ENCODE measurements at regions not wholly inside any gene's neighbourhood (a gene's known extent, or its start where the extent isn't known, plus 50 kb on each side); places are given as distances from the start of the nearest gene placed in this dataset.

DNA sequence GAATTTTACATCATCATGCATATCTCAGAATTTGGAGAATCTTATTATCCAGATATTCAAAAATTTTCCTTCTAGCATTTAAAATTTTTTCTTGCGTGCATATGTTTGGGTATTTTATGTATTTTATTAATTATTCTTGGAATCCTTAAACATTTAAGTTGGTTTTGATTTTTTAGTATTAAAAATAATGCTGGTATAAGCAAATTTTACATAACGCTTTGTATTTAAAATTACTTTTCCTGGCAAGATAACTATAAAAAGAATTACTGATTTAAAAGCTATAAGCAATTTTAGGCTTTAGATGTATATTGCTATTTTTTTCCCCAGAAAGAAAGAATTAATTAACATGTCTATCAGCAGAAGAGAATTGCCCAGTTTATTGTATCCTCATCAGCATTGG is 224.6 kb upstream of the STXBP6 start:
- no peak for DNase-seq
- TF ChIP-seq GATA1 (IDR thresholded peaks at IDR 0.05; ENCODE audit: low read depth, low read length) (no peak), POLR2A (IDR thresholded peaks at IDR 0.05; ENCODE audit: low read length) (no peak)

DNA sequence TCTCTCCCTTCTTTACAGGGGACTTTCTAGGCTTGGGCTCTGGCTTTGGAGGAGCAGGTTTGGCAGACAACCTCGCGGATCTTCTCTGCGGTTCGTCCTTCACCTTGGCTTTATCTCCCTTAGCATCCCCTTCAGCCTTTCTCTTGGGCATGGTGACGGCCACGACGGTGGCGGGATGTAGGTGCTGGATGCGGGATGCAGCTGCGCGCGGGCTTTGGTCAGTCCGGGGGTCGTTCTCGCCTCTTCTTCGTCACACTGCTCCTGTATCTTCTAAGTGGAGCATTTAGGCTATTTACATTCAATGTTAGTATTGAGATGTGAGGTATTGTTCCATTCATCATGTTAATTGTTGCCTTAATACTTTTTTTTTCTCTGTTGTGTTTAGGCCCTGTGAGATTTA is 217.2 kb upstream of the STXBP6 start:
- DNase-seq, result no peak
- no peak for TF ChIP-seq POLR2A (IDR thresholded peaks at IDR 0.05; ENCODE audit: low read length)
- TF ChIP-seq GATA1 (IDR thresholded peaks at IDR 0.05; ENCODE audit: low read depth, low read length), result no peak

DNA sequence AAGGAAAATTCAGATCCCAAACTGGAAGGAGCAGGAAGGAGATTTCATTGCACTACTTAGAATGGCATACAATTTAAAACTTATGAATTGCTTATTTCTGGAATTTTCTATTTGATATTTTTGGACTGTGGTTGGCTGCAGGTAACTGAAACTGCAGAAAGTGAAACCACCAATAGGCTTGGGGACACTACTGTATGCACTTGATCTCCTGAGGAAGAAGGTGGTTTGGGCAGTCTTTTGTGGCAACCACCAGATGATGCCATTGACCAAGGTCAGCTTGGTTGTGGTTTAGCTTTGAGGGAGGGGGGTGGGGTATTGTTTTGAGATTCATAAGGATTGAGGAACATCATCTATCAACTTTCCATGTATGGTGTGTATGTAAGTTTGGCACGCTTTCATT is 209.5 kb upstream of the STXBP6 start:
- DNase-seq, result no peak
- TF ChIP-seq GATA1 (IDR thresholded peaks at IDR 0.05; ENCODE audit: low read depth, low read length), result no peak
- no peak for TF ChIP-seq POLR2A (IDR thresholded peaks at IDR 0.05; ENCODE audit: low read length)

DNA sequence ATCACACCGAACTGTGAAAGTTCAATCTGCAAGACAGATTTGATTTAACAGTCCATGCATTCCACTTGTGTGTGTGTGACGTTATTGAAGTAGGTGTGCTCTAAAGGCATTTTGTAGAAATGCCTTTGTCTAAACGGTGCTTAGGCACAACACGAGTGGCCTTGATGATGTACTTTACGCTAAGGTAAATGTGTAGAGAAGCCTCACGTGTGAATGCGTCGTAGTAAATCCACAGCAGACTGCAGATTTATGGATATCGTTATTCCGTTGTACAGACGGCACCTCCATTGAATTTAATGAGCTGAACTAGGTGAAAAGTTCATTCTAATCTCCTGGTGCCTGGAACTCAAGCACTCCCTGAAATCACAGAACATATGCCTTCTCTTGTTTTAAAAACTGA is 202.8 kb upstream of the STXBP6 start:
- no peak for DNase-seq
- TF ChIP-seq POLR2A (IDR thresholded peaks at IDR 0.05; ENCODE audit: low read length) (no peak), GATA1 (IDR thresholded peaks at IDR 0.05; ENCODE audit: low read depth, low read length) (no peak)

DNA sequence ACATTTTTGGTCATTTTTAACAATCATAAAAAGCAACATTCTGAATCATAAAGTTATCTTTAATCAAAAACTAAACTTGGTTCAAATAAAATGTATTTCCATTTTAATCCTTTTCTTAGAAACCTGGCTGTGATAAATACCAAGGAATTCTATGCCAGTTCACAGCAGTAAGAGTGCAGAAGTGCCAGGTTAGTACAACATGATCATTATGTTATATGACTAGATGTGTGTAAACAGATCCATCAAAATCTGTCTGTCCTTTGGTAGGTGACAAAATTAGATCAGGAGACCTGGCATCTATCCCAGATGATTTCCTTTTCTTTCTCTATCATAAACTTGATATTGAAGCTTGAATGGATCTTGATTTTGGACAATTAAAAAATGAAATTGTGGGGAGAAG is 200.6 kb upstream of the STXBP6 start:
- DNase-seq, result no peak
- no peak for TF ChIP-seq GATA1 (IDR thresholded peaks at IDR 0.05; ENCODE audit: low read depth, low read length)

DNA sequence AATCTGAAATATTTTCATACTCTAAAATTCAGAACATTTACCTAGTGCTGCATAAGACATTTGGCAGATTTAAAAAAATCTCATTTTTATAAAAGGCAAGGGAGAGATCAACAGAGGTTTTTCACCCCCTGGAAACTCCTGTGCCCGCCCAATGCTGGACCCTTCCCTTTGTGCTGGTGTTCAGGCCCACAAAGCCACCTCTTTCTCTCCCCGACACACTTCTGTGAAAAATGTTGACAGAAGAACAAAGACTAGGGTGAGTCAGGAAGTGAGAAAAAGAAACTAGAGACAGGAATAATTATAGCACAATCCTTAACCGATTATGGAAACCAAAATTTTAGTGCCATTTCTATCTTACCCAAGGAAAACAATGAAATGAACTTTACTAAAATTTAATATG is 197.7 kb upstream of the STXBP6 start:
- TF ChIP-seq GATA1 (IDR thresholded peaks at IDR 0.05; ENCODE audit: low read depth, low read length) (no peak), POLR2A (IDR thresholded peaks at IDR 0.05; ENCODE audit: low read length) (no peak)

DNA sequence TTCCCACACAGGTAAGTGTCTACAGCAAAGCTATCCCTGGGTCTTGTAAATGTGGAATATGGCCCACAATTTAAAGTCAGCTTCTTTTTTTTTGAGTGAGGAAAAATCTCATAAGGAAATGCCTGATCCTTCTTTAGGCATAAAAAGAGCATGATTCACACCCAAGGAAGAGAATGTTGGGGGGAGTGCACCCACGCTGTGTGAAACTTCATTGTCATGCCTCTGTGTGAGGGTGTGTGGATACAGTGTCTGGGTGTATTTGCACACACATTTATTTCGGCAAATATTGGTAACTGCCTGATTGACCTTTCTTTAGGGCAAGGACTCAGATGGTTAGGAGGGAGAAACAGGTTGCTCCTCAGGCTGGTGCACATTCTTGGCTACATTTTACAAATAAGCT is 196.8 kb upstream of the STXBP6 start:
- no peak for TF ChIP-seq POLR2A (IDR thresholded peaks at IDR 0.05; ENCODE audit: low read length)
- TF ChIP-seq GATA1 (IDR thresholded peaks at IDR 0.05; ENCODE audit: low read depth, low read length), result no peak
- no peak for DNase-seq

More for the DNA sequence above, 197.7 kb upstream of the STXBP6 start:
- no peak for DNase-seq

DNA sequence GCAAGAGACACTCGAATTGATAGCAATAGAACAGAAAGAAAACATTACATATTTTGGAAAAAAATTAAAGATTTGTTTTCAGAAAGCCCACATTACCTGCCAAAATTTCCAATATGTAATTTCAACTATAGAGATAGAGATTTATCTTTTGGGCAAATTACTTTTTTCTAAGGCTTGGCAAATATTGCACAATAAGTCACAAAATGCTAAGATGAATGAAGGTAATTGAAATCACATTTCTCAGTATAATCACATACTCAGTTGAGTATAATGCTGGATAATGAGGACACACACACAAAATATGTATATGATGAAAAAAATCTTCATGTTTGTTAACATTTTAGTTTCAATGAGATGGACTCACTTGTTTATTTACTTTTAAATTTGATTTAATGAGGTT is 189.2 kb upstream of the STXBP6 start:
- DNase-seq, result no peak
- TF ChIP-seq POLR2A (IDR thresholded peaks at IDR 0.05; ENCODE audit: low read length) (no peak), GATA1 (IDR thresholded peaks at IDR 0.05; ENCODE audit: low read depth, low read length) (no peak)

DNA sequence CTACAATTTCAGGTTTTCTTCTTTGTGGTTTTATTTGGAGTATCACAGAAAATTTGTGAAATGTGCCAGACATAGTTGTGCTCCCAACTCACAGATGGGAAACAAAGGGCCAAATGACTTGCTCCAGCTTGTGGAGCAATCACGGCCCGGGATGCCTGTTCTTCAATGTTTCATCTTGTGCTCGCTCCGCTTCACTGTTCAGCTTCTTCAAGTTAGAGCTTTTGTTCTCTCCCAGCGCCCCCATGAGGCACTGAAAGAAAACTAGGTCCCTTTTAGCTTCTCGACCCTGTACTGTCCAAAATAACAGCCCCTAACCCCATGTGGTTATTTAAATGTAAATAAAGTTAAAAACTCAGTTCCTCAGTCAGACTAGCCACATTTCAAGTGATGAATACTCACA is 187.9 kb upstream of the STXBP6 start:
- TF ChIP-seq POLR2A (IDR thresholded peaks at IDR 0.05; ENCODE audit: low read length) (no peak), GATA1 (IDR thresholded peaks at IDR 0.05; ENCODE audit: low read depth, low read length) (no peak)
- DNase-seq, result peak; percentile 0 to 3

DNA sequence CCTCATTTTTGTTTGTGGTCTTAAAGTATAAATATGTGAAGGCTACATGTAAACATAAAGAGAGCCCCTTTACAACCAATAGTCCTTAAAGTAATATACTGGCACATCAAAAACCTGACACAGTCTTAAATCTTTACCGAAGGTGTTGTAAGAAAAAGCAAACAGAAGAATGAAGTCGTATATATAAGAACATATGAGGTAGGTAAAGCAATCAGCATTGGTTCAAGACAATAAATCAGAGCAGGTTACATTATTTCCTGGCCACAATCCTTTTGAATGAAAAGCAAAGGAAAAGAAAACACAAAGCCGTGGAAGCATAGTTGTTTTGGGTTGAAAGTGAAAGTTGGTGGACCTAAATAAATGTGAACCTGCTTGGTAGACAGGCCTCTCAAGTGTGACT is 183.7 kb upstream of the STXBP6 start:
- DNase-seq, result no peak
- TF ChIP-seq GATA1 (IDR thresholded peaks at IDR 0.05; ENCODE audit: low read depth, low read length) (no peak), POLR2A (IDR thresholded peaks at IDR 0.05; ENCODE audit: low read length) (no peak)

DNA sequence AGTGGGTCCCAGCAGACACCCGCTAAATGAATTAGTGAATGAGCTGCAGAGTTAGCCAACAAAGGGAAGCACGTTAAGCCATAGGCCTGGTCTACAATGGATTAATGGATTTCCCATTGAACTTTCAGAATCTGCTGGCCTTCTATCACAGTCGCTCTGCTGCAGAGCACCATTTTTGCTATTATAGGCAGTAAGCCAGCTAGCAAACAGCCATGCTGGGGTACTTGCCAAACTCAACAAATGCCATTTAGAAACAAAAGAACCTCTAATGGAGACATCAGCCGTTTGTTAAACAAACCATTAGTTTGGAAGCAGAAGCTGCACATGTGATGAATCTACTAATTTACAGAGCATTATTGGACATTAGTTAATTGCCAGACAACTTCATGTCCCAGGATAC is 181.1 kb upstream of the STXBP6 start:
- no peak for DNase-seq
- TF ChIP-seq GATA1 (IDR thresholded peaks at IDR 0.05; ENCODE audit: low read depth, low read length) (no peak), POLR2A (IDR thresholded peaks at IDR 0.05; ENCODE audit: low read length) (no peak)

DNA sequence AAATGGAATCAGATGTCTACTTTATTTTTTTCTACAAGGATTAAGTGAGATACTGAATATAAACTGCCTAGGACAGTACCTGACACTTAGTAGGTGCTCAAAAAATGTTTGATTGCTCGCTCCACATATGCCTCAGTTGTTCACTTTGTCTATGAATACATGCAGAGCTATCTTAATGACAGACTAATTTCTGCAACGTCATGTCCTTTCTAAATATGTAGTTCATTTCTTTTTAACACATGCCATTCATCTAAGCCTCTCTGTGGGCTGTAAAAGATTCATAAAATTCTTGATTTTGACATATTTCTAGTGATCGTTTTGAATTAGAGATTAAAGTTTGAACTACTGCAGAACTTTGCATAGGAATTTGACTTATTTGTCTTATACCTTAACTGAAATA is 176.3 kb upstream of the STXBP6 start:
- TF ChIP-seq GATA1 (IDR thresholded peaks at IDR 0.05; ENCODE audit: low read depth, low read length) (no peak), POLR2A (IDR thresholded peaks at IDR 0.05; ENCODE audit: low read length) (no peak)
- no peak for DNase-seq

DNA sequence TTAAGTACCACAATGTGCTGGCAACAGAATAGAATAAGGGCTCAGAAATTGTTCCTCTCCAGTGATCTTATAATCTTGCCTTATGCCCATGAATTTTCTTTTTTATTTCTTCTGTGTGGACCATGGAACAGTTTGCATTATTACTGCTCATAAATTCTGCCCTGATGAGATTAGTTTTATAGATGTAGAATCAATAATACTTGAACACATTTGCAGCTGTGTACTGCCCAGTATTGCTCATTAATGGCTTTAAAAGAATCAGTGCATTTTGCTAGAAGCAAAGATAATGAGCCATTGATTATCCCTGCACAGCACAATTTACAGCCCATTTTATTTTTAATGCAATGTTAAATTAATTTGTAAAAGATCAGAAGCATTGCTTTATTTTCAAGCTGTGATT is 172.3 kb upstream of the STXBP6 start:
- DNase-seq, result no peak
- TF ChIP-seq GATA1 (IDR thresholded peaks at IDR 0.05; ENCODE audit: low read depth, low read length), result no peak
- TF ChIP-seq POLR2A (IDR thresholded peaks at IDR 0.05; ENCODE audit: low read length), result no peak

DNA sequence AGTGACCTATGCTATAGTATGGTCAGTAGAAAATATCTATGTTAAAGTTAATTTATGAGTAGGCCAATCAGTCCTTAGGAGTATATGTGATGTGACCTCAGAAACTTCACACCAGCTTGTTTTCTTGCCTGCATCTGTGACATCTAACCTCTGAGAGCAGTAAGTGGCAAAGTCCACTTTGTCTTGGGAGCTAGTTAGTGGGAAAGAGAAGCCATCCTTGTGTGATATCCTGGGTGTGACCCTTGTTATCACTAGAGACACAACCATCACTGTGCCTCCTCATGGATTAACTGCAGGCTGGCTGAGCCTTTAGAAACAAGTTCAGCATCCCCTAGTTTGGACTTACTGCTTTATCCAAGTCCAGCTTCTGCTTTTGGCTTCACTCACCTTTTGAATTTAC is 170.6 kb upstream of the STXBP6 start:
- no peak for DNase-seq

DNA sequence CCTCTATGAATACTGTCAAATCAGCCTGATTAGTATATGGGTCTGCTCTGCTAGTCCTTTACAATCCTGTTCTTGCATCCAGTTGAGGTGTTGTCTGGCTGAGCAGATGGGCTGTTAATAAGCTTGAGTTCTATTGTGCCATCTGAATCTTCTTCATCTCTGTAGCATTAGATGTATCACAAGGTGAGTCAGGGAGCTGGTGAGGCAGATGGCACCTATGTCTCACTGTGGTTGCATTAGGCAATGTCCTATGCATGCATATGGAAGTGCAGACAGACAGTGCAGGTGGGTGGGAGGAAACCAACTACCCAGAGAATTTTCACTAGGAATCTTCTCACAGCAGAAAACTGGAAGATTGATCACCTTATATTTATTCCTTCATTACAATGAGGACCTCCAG is 165.7 kb upstream of the STXBP6 start:
- TF ChIP-seq POLR2A (IDR thresholded peaks at IDR 0.05; ENCODE audit: low read length) (no peak), GATA1 (IDR thresholded peaks at IDR 0.05; ENCODE audit: low read depth, low read length) (no peak)

More for the DNA sequence above, 170.6 kb upstream of the STXBP6 start:
- TF ChIP-seq POLR2A (IDR thresholded peaks at IDR 0.05; ENCODE audit: low read length), result no peak
- TF ChIP-seq GATA1 (IDR thresholded peaks at IDR 0.05; ENCODE audit: low read depth, low read length), result no peak

DNA sequence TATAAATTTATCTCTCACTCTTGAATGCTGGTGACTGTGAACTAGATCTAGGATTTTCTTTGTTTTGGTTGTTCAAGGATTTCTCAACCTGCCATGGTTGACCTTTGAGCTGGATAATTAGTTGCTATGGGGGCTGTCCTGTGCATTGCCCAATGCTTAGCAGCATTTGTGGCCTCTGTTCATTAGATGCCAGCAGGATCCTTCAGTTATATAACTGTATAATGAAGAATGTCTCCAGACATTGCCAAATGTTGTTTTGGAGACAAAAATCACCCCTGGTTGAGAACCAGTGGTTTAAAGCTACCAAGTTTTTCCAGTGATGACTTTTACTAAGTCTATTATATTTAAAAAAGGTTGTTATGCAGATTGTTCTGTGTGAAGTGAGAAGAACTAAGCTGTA is 147.9 kb upstream of the STXBP6 start:
- DNase-seq, result no peak
- TF ChIP-seq POLR2A (IDR thresholded peaks at IDR 0.05; ENCODE audit: low read length), result no peak
- no peak for TF ChIP-seq GATA1 (IDR thresholded peaks at IDR 0.05; ENCODE audit: low read depth, low read length)

More for the DNA sequence above, 165.7 kb upstream of the STXBP6 start:
- no peak for DNase-seq
